ENCODE measurements at regions not wholly inside any gene's neighbourhood (a gene's known extent, or its start where the extent isn't known, plus 50 kb on each side); places are given as distances from the start of the nearest gene placed in this dataset.

GRCh38 chr19:28670836-28671235 lies 542.1 kb downstream of the UQCRFS1 start:
- no peak for DNase-seq (ENCODE audit: low read depth)

- no peak for DNase-seq (ENCODE audit: low read depth)
These were observed 543.1 kb downstream of the UQCRFS1 start for GRCh38 chr19:28669804-28670203.

- DNase-seq (ENCODE audit: low read depth), result no peak
These were observed 545.5 kb downstream of the UQCRFS1 start for GRCh38 chr19:28667348-28667977.

- DNase-seq (ENCODE audit: low read depth), result no peak
These were observed 547.2 kb downstream of the UQCRFS1 start for GRCh38 chr19:28665748-28666147.

GRCh38 chr19:28656644-28657043 lies 556.3 kb downstream of the UQCRFS1 start:
- no peak for DNase-seq (ENCODE audit: low read depth)

GRCh38 chr19:28655054-28655453 lies 557.9 kb downstream of the UQCRFS1 start:
- DNase-seq (ENCODE audit: low read depth), result no peak

GRCh38 chr19:28652765-28653164 lies 560.2 kb downstream of the UQCRFS1 start:
- DNase-seq (ENCODE audit: low read depth), result no peak

- DNase-seq (ENCODE audit: low read depth), result no peak
These were observed 566.3 kb downstream of the UQCRFS1 start for GRCh38 chr19:28646629-28647028.

- DNase-seq (ENCODE audit: low read depth), result no peak
These were observed 568.7 kb downstream of the UQCRFS1 start for GRCh38 chr19:28644169-28644775.

GRCh38 chr19:28642787-28643683 lies 569.9 kb downstream of the UQCRFS1 start:
- no peak for DNase-seq (ENCODE audit: low read depth)

GRCh38 chr19:28641395-28641794 lies 571.6 kb downstream of the UQCRFS1 start:
- no peak for DNase-seq (ENCODE audit: low read depth)

- DNase-seq (ENCODE audit: low read depth), result no peak
These were observed 572.4 kb downstream of the UQCRFS1 start for GRCh38 chr19:28640506-28640905.

- DNase-seq (ENCODE audit: low read depth), result no peak
These were observed 574.5 kb downstream of the UQCRFS1 start for GRCh38 chr19:28638445-28638844.

GRCh38 chr19:28636706-28637105 lies 576.2 kb downstream of the UQCRFS1 start:
- no peak for DNase-seq (ENCODE audit: low read depth)

- no peak for DNase-seq (ENCODE audit: low read depth)
These were observed 576.8 kb downstream of the UQCRFS1 start for GRCh38 chr19:28636016-28636629.

- no peak for DNase-seq (ENCODE audit: low read depth)
These were observed 578.1 kb downstream of the UQCRFS1 start for GRCh38 chr19:28634837-28635236.

- DNase-seq (ENCODE audit: low read depth), result no peak
These were observed 579.0 kb downstream of the UQCRFS1 start for GRCh38 chr19:28634019-28634328.

- peak; percentile 16 for DNase-seq (ENCODE audit: low read depth)
These were observed 579.5 kb downstream of the UQCRFS1 start for GRCh38 chr19:28633319-28634018.

GRCh38 chr19:28632371-28633080 lies 580.4 kb downstream of the UQCRFS1 start:
- no peak for DNase-seq (ENCODE audit: low read depth)

GRCh38 chr19:28631961-28632360 lies 581.0 kb downstream of the UQCRFS1 start:
- DNase-seq (ENCODE audit: low read depth), result no peak

GRCh38 chr19:28627669-28628068 lies 585.3 kb downstream of the UQCRFS1 start:
- no peak for DNase-seq (ENCODE audit: low read depth)
